CD4-positive, alpha-beta T cell (primary cell): ENCODE measurements at regions not wholly inside any gene's neighbourhood (a gene's known extent, or its start where the extent isn't known, plus 50 kb on each side); places are given as distances from the start of the nearest gene placed in this dataset.

Experiments
- ATAC-seq: fragments of 200-7000 bp; cut with Tn5 transposase; one replicate; pipeline ENCODE4 v1.10.0; 2022; ENCODE audit warnings: mild to moderate bottlenecking; ENCODE audit not compliant: poor library complexity
- CTCF ChIA-PET: fragments of 350-600 bp; sonication (Branson Sonifier 250); formaldehyde crosslinking; loops from one replicate; lab custom pipeline; 2021; ENCODE audit warnings: antibody characterized with exemption, inconsistent platforms; lab: Charles Lee
- POLR2A ChIA-PET: fragments of 350-600 bp; sonication (Branson Sonifier 250); formaldehyde crosslinking; loops from one replicate; lab custom pipeline; 2021; ENCODE audit warnings: antibody characterized with exemption, inconsistent platforms; lab: Charles Lee
- DNase-seq, 14 experiments: peaks; one replicate each; pipeline ENCODE4 v3.0.0-alpha.2; 2013 to 2020; ENCODE audit warnings: mixed read lengths in 2 of 14
- H3K27ac ChIP-seq, 2 donors: one replicate each; pipeline versions ENCODE4 v1.5.1 to v1.7.0; 2013; ENCODE audit warnings: low read length in 2 of 2, low read depth in 1 of 2, mild to moderate bottlenecking in 1 of 2
- H3K27me3 ChIP-seq, 2 experiments: 1 replicate in 1 of 2; 2 replicates in 1 of 2; pipeline versions ENCODE4 v1.6.1 to v1.7.0; 2013; ENCODE audit warnings: low read length in 2 of 2, control low read depth in 1 of 2, mild to moderate bottlenecking in 1 of 2, moderate library complexity in 1 of 2; ENCODE audit not compliant: insufficient read depth in 2 of 2, control insufficient read depth in 1 of 2
- H3K36me3 ChIP-seq: one replicate; pipeline ENCODE4 v1.6.1; 2013; ENCODE audit warnings: low read length, control low read depth; ENCODE audit not compliant: insufficient read depth
- H3K4me1 ChIP-seq: one replicate; pipeline ENCODE4 v1.6.1; 2013; ENCODE audit warnings: low read length, control low read depth; ENCODE audit not compliant: insufficient read depth
- H3K4me3 ChIP-seq: one replicate; pipeline ENCODE4 v1.5.1; 2013; ENCODE audit warnings: mild to moderate bottlenecking, low read length, moderate library complexity
- H3K9me3 ChIP-seq, 2 experiments: 1 replicate in 1 of 2; 2 replicates in 1 of 2; pipeline versions ENCODE4 v1.6.1 to v1.7.0; 2013; ENCODE audit warnings: low read length in 2 of 2, mild to moderate bottlenecking in 2 of 2, control low read depth in 1 of 2, moderate library complexity in 1 of 2; ENCODE audit not compliant: control insufficient read depth in 1 of 2, insufficient read depth in 1 of 2
- H3K27ac Mint-ChIP-seq: one replicate; pipeline ENCODE4 v1.8.0; 2020; ENCODE audit warnings: mixed read lengths
- H3K27me3 Mint-ChIP-seq: one replicate; pipeline ENCODE4 v1.8.0; 2021; ENCODE audit warnings: mixed read lengths
- H3K36me3 Mint-ChIP-seq: one replicate; pipeline ENCODE4 v1.8.0; 2021; ENCODE audit warnings: low read depth, mixed read lengths
- H3K4me1 Mint-ChIP-seq: one replicate; pipeline ENCODE4 v1.8.0; 2021; ENCODE audit warnings: low read depth, mixed read lengths
- H3K4me3 Mint-ChIP-seq: one replicate; pipeline ENCODE4 v1.8.0; 2020; ENCODE audit warnings: mild to moderate bottlenecking, mixed read lengths
- H3K9me3 Mint-ChIP-seq: one replicate; pipeline ENCODE4 v1.8.0; 2020; ENCODE audit warnings: mixed read lengths
- intact Hi-C, 2 experiments: fragments of 100-400 bp; cut with DNase I in 1 of 2; cut with micrococcal nuclease in 1 of 2; formaldehyde crosslinking; loops; one replicate each; pipeline versions ENCODE4 v1.15.1 to v1.9.0; 2023 to 2025; cut with DNase I, micrococcal nuclease
- TF ChIP-seq, protein P1 (sequence below): fragments of 200-600 bp; IDR thresholded peaks from one replicate; pipeline ENCODE4 v1.8.0; 2022; ENCODE audit warnings: antibody characterized with exemption, mild to moderate bottlenecking

- Histone ChIP-seq H3K9me3 (no peaks in the 10 kb centered on the region), H3K27me3 (no peaks in the 10 kb centered on the region), H3K36me3 (no peaks in the 10 kb centered on the region), H3K27ac (no peak overlapping the region), H3K4me1 (no peaks in the 10 kb centered on the region), H3K4me3 (no peak overlapping the region)
- TF ChIP-seq, protein P1, sequence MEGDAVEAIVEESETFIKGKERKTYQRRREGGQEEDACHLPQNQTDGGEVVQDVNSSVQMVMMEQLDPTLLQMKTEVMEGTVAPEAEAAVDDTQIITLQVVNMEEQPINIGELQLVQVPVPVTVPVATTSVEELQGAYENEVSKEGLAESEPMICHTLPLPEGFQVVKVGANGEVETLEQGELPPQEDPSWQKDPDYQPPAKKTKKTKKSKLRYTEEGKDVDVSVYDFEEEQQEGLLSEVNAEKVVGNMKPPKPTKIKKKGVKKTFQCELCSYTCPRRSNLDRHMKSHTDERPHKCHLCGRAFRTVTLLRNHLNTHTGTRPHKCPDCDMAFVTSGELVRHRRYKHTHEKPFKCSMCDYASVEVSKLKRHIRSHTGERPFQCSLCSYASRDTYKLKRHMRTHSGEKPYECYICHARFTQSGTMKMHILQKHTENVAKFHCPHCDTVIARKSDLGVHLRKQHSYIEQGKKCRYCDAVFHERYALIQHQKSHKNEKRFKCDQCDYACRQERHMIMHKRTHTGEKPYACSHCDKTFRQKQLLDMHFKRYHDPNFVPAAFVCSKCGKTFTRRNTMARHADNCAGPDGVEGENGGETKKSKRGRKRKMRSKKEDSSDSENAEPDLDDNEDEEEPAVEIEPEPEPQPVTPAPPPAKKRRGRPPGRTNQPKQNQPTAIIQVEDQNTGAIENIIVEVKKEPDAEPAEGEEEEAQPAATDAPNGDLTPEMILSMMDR = no peak
- CTCF ChIA-PET = no interaction called here
- Mint-ChIP-seq H3K9me3 (peaks cover 2% of the 10 kb centered on the region), H3K4me1 (no peaks in the 10 kb centered on the region), H3K36me3 (no peaks in the 10 kb centered on the region), H3K27me3 (no peaks in the 10 kb centered on the region), H3K4me3 (no peak overlapping the region), H3K27ac (no peak overlapping the region)
- POLR2A ChIA-PET = no interaction called here
- intact Hi-C loops = no loop called here
- no peak for DNase-seq
- ATAC-seq = no peak
Observed at GRCh38 chr18:64407606-64408005, 258.7 kb upstream of the LINC00305 start.

GRCh38 chr18:64405161-64405560 is 256.3 kb upstream of the LINC00305 start:
- DNase-seq = no peak
- Mint-ChIP-seq H3K4me1 (no peaks in the 10 kb centered on the region), H3K27ac (no peak overlapping the region), H3K9me3 (peaks cover 3% of the 10 kb centered on the region), H3K27me3 (no peaks in the 10 kb centered on the region), H3K4me3 (no peak overlapping the region), H3K36me3 (no peaks in the 10 kb centered on the region)
- Histone ChIP-seq H3K9me3 (no peaks in the 10 kb centered on the region), H3K4me3 (no peak overlapping the region), H3K27ac (no peak overlapping the region), H3K27me3 (no peaks in the 10 kb centered on the region), H3K4me1 (no peaks in the 10 kb centered on the region), H3K36me3 (no peaks in the 10 kb centered on the region)
- ATAC-seq = no peak
- CTCF ChIA-PET = no interaction called here
- POLR2A ChIA-PET = no interaction called here
- intact Hi-C loops = no loop called here
- TF ChIP-seq, protein P1 = no peak

- Mint-ChIP-seq H3K27ac (no peak overlapping the region), H3K27me3 (no peaks in the 10 kb centered on the region), H3K9me3 (peaks cover 3% of the 10 kb centered on the region), H3K36me3 (no peaks in the 10 kb centered on the region), H3K4me3 (no peak overlapping the region), H3K4me1 (no peaks in the 10 kb centered on the region)
- no peak overlapping the region for H3K4me3 ChIP-seq
- H3K27me3 ChIP-seq = no peaks in the 10 kb centered on the region
- intact Hi-C loops = no loop called here
- CTCF ChIA-PET = no interaction called here
- H3K4me1 ChIP-seq = no peaks in the 10 kb centered on the region
- H3K27ac ChIP-seq = no peak overlapping the region
- POLR2A ChIA-PET = no interaction called here
- no peaks in the 10 kb centered on the region for H3K9me3 ChIP-seq
- ATAC-seq (no peak), DNase-seq (no peak)
- TF ChIP-seq, protein P1 = no peak
- H3K36me3 ChIP-seq = no peaks in the 10 kb centered on the region
Observed at GRCh38 chr18:64403784-64404503, 255.1 kb upstream of the LINC00305 start.
